Breast epithelium (tissue), 4 donors: ENCODE measurements at regions not wholly inside any gene's neighbourhood (a gene's known extent, or its start where the extent isn't known, plus 50 kb on each side); places are given as distances from the start of the nearest gene placed in this dataset.
"Not testable (repeated sequence)": the region's sequence is repeated elsewhere in the genome, so short reads cannot be mapped to it uniquely, and the experiment has no call there.

Experiments
- DNase-seq, 2 donors: peaks; one replicate each; pipeline ENCODE4 v3.0.0-alpha.2; 2019; ENCODE audit warnings: low spot score in 2 of 2
- H3K27ac ChIP-seq, 2 donors: fragments of 200-600 bp; sonication (generic) in 1 of 2; one replicate each; pipeline ENCODE4 v1.5.1; 2016 to 2019; ENCODE audit warnings: mild to moderate bottlenecking in 1 of 2
- H3K27me3 ChIP-seq, 2 donors: fragments of 200-600 bp; sonication (generic) in 1 of 2; one replicate each; pipeline versions ENCODE4 v1.5.1 to v1.6.0; 2017 to 2019; ENCODE audit warnings: control low read depth in 1 of 2, mild to moderate bottlenecking in 1 of 2
- H3K36me3 ChIP-seq: fragments of 200-600 bp; one replicate; pipeline ENCODE4 v1.5.1; 2019
- H3K4me1 ChIP-seq, 2 donors: fragments of 200-600 bp; sonication (generic); one replicate each; pipeline ENCODE4 v1.5.1; 2016 to 2019; ENCODE audit warnings: control low read depth in 1 of 2
- H3K4me3 ChIP-seq, 3 donors: fragments of 200-600 bp; sonication (generic); 1 replicate in 2 of 3; 2 replicates in 1 of 3; pipeline ENCODE4 v1.5.1; 2016 to 2019; ENCODE audit warnings: mild to moderate bottlenecking in 3 of 3, moderate library complexity in 2 of 3
- H3K9me3 ChIP-seq, 2 donors: fragments of 200-600 bp; sonication (generic) in 1 of 2; one replicate each; pipeline ENCODE4 v1.5.1; 2016 to 2019; ENCODE audit warnings: control low read depth in 1 of 2
- POLR2A ChIP-seq: fragments of 450-650 bp; IDR thresholded peaks from one replicate; pipeline ENCODE4 v1.6.1; 2016; ENCODE audit warnings: antibody characterized with exemption, mild to moderate bottlenecking, moderate library complexity
- POLR2AphosphoS5 ChIP-seq, 3 donors: sonication (generic); formaldehyde crosslinking; IDR thresholded peaks; one replicate each; pipeline ENCODE4 v1.6.1; 2017; ENCODE audit warnings: antibody characterized with exemption in 3 of 3
- intact Hi-C: fragments of 100-400 bp; cut with DNase I; formaldehyde crosslinking; loops from one replicate; pipeline ENCODE4 v1.15.1; 2023; ENCODE audit warnings: low total_unique reads
- TF ChIP-seq, protein P1 (sequence below), 3 donors: fragments of 450-650 bp; IDR thresholded peaks; one replicate each; pipeline ENCODE4 v1.5.1; 2016 to 2017; ENCODE audit warnings: antibody characterized with exemption in 3 of 3, mild to moderate bottlenecking in 3 of 3, moderate library complexity in 3 of 3

DNA sequence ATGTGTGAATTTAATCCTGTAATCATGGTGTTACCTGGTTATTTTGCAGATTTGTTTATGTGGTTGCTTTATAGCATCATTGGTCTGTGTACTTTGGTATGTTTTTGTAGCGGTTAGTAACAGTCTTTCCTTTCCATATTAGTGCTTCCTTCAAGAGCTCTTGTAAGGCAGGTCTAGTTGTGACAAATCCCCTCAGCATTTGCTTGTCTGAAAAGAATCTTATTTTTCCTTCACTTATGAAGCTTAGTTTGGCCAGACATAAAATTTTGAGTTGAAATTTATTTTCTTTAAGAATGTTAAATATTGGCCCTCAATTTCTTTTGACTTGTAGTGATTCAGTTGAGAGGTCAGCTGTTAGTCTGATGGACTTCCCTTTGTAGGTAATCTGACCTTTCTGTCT lies 1096.1 kb upstream of the SLIT2 start:
- TF ChIP-seq, protein P1, sequence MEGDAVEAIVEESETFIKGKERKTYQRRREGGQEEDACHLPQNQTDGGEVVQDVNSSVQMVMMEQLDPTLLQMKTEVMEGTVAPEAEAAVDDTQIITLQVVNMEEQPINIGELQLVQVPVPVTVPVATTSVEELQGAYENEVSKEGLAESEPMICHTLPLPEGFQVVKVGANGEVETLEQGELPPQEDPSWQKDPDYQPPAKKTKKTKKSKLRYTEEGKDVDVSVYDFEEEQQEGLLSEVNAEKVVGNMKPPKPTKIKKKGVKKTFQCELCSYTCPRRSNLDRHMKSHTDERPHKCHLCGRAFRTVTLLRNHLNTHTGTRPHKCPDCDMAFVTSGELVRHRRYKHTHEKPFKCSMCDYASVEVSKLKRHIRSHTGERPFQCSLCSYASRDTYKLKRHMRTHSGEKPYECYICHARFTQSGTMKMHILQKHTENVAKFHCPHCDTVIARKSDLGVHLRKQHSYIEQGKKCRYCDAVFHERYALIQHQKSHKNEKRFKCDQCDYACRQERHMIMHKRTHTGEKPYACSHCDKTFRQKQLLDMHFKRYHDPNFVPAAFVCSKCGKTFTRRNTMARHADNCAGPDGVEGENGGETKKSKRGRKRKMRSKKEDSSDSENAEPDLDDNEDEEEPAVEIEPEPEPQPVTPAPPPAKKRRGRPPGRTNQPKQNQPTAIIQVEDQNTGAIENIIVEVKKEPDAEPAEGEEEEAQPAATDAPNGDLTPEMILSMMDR (IDR thresholded peaks at IDR 0.05) = no peak
- TF ChIP-seq POLR2AphosphoS5 (IDR thresholded peaks at IDR 0.05) (no peak), POLR2A (no peak)
- no peaks in the 10 kb centered on the region for H3K4me1 ChIP-seq
- no peaks in the 10 kb centered on the region for H3K27me3 ChIP-seq
- no peaks in the 10 kb centered on the region for H3K36me3 ChIP-seq
- DNase-seq = no peak
- intact Hi-C loops = no loop called here
- H3K27ac ChIP-seq = no peak overlapping the region
- H3K9me3 ChIP-seq = peaks cover 9 to 18% of the 10 kb centered on the region in 2 donors
- H3K4me3 ChIP-seq = no peak overlapping the region

DNA sequence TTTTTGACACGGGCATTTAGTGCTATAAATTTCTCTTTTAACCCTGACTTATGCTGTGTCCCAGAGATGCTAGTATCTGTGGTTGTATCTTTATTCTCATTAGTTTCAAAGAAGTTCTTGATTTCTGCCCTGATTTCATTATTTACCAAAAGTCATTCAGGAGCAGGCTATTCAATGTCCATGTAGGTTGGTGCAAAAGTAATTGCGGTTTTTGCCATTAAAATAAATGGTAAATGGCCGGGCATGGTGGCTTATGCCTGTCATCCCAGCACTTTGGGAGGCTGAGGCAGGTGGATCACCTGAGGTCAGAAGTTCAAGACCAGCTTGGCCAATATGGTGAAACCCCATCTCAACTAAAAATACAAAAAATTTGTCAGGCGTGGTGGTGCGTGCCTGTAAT lies 1097.4 kb upstream of the SLIT2 start:
- H3K27me3 ChIP-seq, H3K36me3 ChIP-seq, DNase-seq, H3K27ac ChIP-seq, intact Hi-C loops, H3K4me1 ChIP-seq, H3K4me3 ChIP-seq: not testable (repeated sequence)
- H3K9me3 ChIP-seq = peaks cover 9 to 18% of the 10 kb centered on the region in 2 donors

DNA sequence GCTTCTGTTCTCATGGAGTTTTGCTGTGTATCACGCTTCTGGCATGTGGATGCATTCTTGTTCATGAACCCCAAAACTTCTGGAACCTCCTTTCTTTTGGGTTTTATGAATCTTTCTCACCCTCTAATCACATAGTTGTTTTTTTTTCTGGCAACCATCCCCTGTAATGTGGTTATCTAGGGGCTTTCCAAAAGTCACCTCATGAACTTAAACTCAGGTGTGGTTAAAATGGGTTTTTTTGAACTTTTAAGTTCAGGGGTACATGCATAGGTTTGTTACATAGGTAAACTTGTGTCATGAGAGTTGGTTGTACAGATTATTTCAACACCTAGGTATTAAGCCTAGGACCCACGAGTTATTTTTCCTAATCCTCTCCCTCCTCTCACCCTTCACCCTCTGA lies 1099.4 kb upstream of the SLIT2 start:
- no peak for TF ChIP-seq POLR2A
- TF ChIP-seq POLR2AphosphoS5 (IDR thresholded peaks at IDR 0.05) = no peak
- TF ChIP-seq, protein P1 (IDR thresholded peaks at IDR 0.05) = no peak
- H3K4me3 ChIP-seq = no peak overlapping the region
- peaks cover 9 to 18% of the 10 kb centered on the region in 2 donors for H3K9me3 ChIP-seq
- no peaks in the 10 kb centered on the region for H3K36me3 ChIP-seq
- H3K4me1 ChIP-seq = no peaks in the 10 kb centered on the region
- no peak for DNase-seq
- H3K27ac ChIP-seq = no peak overlapping the region
- intact Hi-C loops = no loop called here
- H3K27me3 ChIP-seq = no peaks in the 10 kb centered on the region

DNA sequence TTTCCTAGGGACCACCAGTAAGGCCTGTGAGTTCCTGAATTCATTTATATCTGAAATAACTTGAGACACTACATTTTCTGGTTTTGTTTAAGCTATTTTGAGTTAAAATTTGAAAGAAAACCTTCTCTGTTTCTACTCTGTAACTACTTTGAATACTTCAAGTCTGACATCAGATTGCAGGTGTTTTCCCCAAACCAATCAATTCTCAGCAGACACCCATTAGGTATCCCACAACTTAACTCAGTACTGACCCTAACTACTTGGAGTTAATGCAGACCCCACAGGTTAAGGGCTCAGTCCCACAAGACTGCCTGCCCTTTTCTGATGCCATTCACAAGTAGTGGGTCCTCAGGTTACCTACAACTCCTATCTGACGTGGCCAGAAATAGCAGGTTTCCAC lies 1100.0 kb upstream of the SLIT2 start:
- intact Hi-C loops = no loop called here
- Histone ChIP-seq H3K4me1 (no peaks in the 10 kb centered on the region), H3K27me3 (no peaks in the 10 kb centered on the region), H3K9me3 (peaks cover 5 to 18% of the 10 kb centered on the region in 2 donors), H3K27ac (no peak overlapping the region), H3K4me3 (no peak overlapping the region), H3K36me3 (no peaks in the 10 kb centered on the region)
- DNase-seq = no peak
- TF ChIP-seq POLR2A (no peak), POLR2AphosphoS5 (IDR thresholded peaks at IDR 0.05) (no peak)
- TF ChIP-seq, protein P1 (IDR thresholded peaks at IDR 0.05) = no peak

DNA sequence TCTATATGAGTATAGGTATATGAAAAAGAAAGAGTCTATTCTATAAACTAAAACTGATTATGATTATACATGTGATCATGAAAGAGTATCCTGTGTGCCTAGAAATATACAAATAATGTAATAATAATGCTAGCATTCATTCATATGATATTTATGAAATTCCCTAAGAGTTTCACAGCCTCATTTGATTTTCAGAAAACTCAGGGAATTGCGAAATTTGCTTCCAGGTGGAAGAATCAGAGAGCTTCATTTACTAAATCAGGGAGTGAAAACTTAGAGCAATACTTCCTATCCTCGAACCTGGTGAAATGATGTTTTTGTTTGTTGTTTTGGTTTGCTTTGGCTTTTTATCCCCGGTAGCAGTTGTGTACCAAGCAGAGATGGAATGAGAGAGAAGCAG lies 1105.7 kb upstream of the SLIT2 start:
- Histone ChIP-seq H3K4me1 (no peaks in the 10 kb centered on the region), H3K9me3 (no peaks in the 10 kb centered on the region), H3K36me3 (no peaks in the 10 kb centered on the region), H3K27me3 (no peaks in the 10 kb centered on the region), H3K4me3 (no peak overlapping the region), H3K27ac (no peak overlapping the region)
- no peak for TF ChIP-seq POLR2AphosphoS5 (IDR thresholded peaks at IDR 0.05)
- TF ChIP-seq, protein P1 (IDR thresholded peaks at IDR 0.05) = no peak
- no peak for TF ChIP-seq POLR2A
- no peak for DNase-seq
- intact Hi-C loops = no loop called here
